Keratinocyte (primary cell): ENCODE measurements at regions not wholly inside any gene's neighbourhood (a gene's known extent, or its start where the extent isn't known, plus 50 kb on each side); places are given as distances from the start of the nearest gene placed in this dataset.

ENCODE experiments used
- CTCF ChIP-seq, 3 experiments: IDR thresholded peaks in 1 of 3; conservative IDR thresholded peaks in 1 of 3; optimal IDR thresholded peaks in 1 of 3; 2 replicates in 2 of 3; 3 replicates in 1 of 3; pipeline versions ENCODE3 to v1.5.1; 2011; ENCODE audit warnings: low read length in 3 of 3, mild to moderate bottlenecking in 3 of 3, moderate library complexity in 2 of 3, control low read depth in 1 of 3, inconsistent platforms in 1 of 3; ENCODE audit not compliant: insufficient read depth in 2 of 3; ENCODE audit errors: extremely low read depth in 1 of 3
- EZH2 ChIP-seq: IDR thresholded peaks from one replicate; pipeline ENCODE4 v1.6.1; 2012; ENCODE audit warnings: inconsistent platforms, mild to moderate bottlenecking, low read length, moderate library complexity

- TF ChIP-seq CTCF (optimal IDR thresholded peaks at IDR 0.05 in 1 of 3, IDR thresholded peaks at IDR 0.05 in 1 of 3, conservative IDR thresholded peaks at IDR 0.05 in 1 of 3; ENCODE audit: extremely low read depth in 1 of 3, insufficient read depth in 2 of 3, low read length in 3 of 3) (no peak), EZH2 (no peak)
These were observed 794.9 kb downstream of the TNS3 start for GRCh38 chr7:46786995-46787394.
